NCI-H2196 (cell line): ENCODE measurements at regions not wholly inside any gene's neighbourhood (a gene's known extent, or its start where the extent isn't known, plus 50 kb on each side); places are given as distances from the start of the nearest gene placed in this dataset.

Experiments used
- DNase-seq: peaks from one replicate; lab custom pipeline; 2025; ENCODE audit not compliant: unreplicated experiment; lab: John Stamatoyannopoulos, UW

GRCh38 chr9:89234205-89235067, 55.8 kb upstream of the SHC3 start:
- DNase-seq: no peak

GRCh38 chr9:89236955-89237573, 58.4 kb upstream of the SHC3 start:
- DNase-seq: no peak

- no peak for DNase-seq
Observed at GRCh38 chr9:89238424-89238823, 59.8 kb upstream of the SHC3 start.

GRCh38 chr9:89243296-89244061, 64.9 kb upstream of the SHC3 start:
- no peak for DNase-seq

- no peak for DNase-seq
Observed at GRCh38 chr9:89246840-89247239, 64.2 kb upstream of the CKS2 start.

GRCh38 chr9:89247431-89248353, 63.3 kb upstream of the CKS2 start:
- no peak for DNase-seq

GRCh38 chr9:89249001-89249400, 62.0 kb upstream of the CKS2 start:
- DNase-seq: no peak

- no peak for DNase-seq
Observed at GRCh38 chr9:89252651-89253267, 58.2 kb upstream of the CKS2 start.

GRCh38 chr9:89254058-89254772, 56.8 kb upstream of the CKS2 start:
- no peak for DNase-seq

- peak; percentile 4 for DNase-seq
Observed at GRCh38 chr9:89254773-89255125, 56.2 kb upstream of the CKS2 start.

GRCh38 chr9:89256225-89256624, 54.8 kb upstream of the CKS2 start:
- DNase-seq: no peak

- peak; percentile 4 for DNase-seq
Observed at GRCh38 chr9:89256642-89257041, 54.4 kb upstream of the CKS2 start.

GRCh38 chr9:89260525-89260924, 50.5 kb upstream of the CKS2 start:
- DNase-seq: no peak
